ENCODE measurements at regions not wholly inside any gene's neighbourhood (a gene's known extent, or its start where the extent isn't known, plus 50 kb on each side); places are given as distances from the start of the nearest gene placed in this dataset.
"Not testable (repeated sequence)": the region's sequence is repeated elsewhere in the genome, so short reads cannot be mapped to it uniquely, and the experiment has no call there.

GRCh38 chr9:65403721-65404120 lies 118.7 kb upstream of the FOXD4L5 start:
- DNase-seq: no peak
- in situ Hi-C loops (cut with MboI; ENCODE audit: low pct_unique_long_range_greater_than_20kb, low sequenced_read_pairs): no loop called here

- in situ Hi-C loops (cut with MboI; ENCODE audit: low pct_unique_long_range_greater_than_20kb, low sequenced_read_pairs); DNase-seq: not testable (repeated sequence)
These were observed 118.1 kb upstream of the FOXD4L5 start for GRCh38 chr9:65403072-65403471.

GRCh38 chr9:65402206-65402870 lies 117.3 kb upstream of the FOXD4L5 start:
- in situ Hi-C loops (cut with MboI; ENCODE audit: low pct_unique_long_range_greater_than_20kb, low sequenced_read_pairs): not testable (repeated sequence)

GRCh38 chr9:65401456-65402045 lies 116.5 kb upstream of the FOXD4L5 start:
- in situ Hi-C loops (cut with MboI; ENCODE audit: low pct_unique_long_range_greater_than_20kb, low sequenced_read_pairs); DNase-seq: not testable (repeated sequence)

More at GRCh38 chr9:65402206-65402870, 117.3 kb upstream of the FOXD4L5 start:
- not testable (repeated sequence) for DNase-seq

GRCh38 chr9:65400886-65401285 lies 115.9 kb upstream of the FOXD4L5 start:
- in situ Hi-C loops (cut with MboI; ENCODE audit: low pct_unique_long_range_greater_than_20kb, low sequenced_read_pairs): no loop called here
- DNase-seq: no peak

- DNase-seq; in situ Hi-C loops (cut with MboI; ENCODE audit: low pct_unique_long_range_greater_than_20kb, low sequenced_read_pairs): not testable (repeated sequence)
These were observed 113.0 kb upstream of the FOXD4L5 start for GRCh38 chr9:65397763-65398719.

GRCh38 chr9:65397226-65397625 lies 112.2 kb upstream of the FOXD4L5 start:
- in situ Hi-C loops (cut with MboI; ENCODE audit: low pct_unique_long_range_greater_than_20kb, low sequenced_read_pairs); DNase-seq: not testable (repeated sequence)

GRCh38 chr9:65396601-65397000 lies 111.6 kb upstream of the FOXD4L5 start:
- DNase-seq; in situ Hi-C loops (cut with MboI; ENCODE audit: low pct_unique_long_range_greater_than_20kb, low sequenced_read_pairs): not testable (repeated sequence)

- in situ Hi-C loops (cut with MboI; ENCODE audit: low pct_unique_long_range_greater_than_20kb, low sequenced_read_pairs): not testable (repeated sequence)
These were observed 110.8 kb upstream of the FOXD4L5 start for GRCh38 chr9:65395789-65396188.

GRCh38 chr9:65395121-65395520 lies 110.1 kb upstream of the FOXD4L5 start:
- DNase-seq; in situ Hi-C loops (cut with MboI; ENCODE audit: low pct_unique_long_range_greater_than_20kb, low sequenced_read_pairs): not testable (repeated sequence)

More at GRCh38 chr9:65395789-65396188, 110.8 kb upstream of the FOXD4L5 start:
- DNase-seq: not testable (repeated sequence)

- DNase-seq; in situ Hi-C loops (cut with MboI; ENCODE audit: low pct_unique_long_range_greater_than_20kb, low sequenced_read_pairs): not testable (repeated sequence)
These were observed 108.3 kb upstream of the FOXD4L5 start for GRCh38 chr9:65393111-65393810.

- DNase-seq; in situ Hi-C loops (cut with MboI; ENCODE audit: low pct_unique_long_range_greater_than_20kb, low sequenced_read_pairs): not testable (repeated sequence)
These were observed 107.6 kb upstream of the FOXD4L5 start for GRCh38 chr9:65392611-65393010.

GRCh38 chr9:65389710-65390109 lies 104.7 kb upstream of the FOXD4L5 start:
- in situ Hi-C loops (cut with MboI; ENCODE audit: low pct_unique_long_range_greater_than_20kb, low sequenced_read_pairs); DNase-seq: not testable (repeated sequence)

- DNase-seq; in situ Hi-C loops (cut with MboI; ENCODE audit: low pct_unique_long_range_greater_than_20kb, low sequenced_read_pairs): not testable (repeated sequence)
These were observed 104.2 kb upstream of the FOXD4L5 start for GRCh38 chr9:65389216-65389615.

GRCh38 chr9:65386699-65387098 lies 101.7 kb upstream of the FOXD4L5 start:
- peak; percentile 70 for DNase-seq
- in situ Hi-C loops (cut with MboI; ENCODE audit: low pct_unique_long_range_greater_than_20kb, low sequenced_read_pairs): not testable (repeated sequence)

- DNase-seq; in situ Hi-C loops (cut with MboI; ENCODE audit: low pct_unique_long_range_greater_than_20kb, low sequenced_read_pairs): not testable (repeated sequence)
These were observed 101.2 kb upstream of the FOXD4L5 start for GRCh38 chr9:65386191-65386590.

GRCh38 chr9:65385655-65386024 lies 100.6 kb upstream of the FOXD4L5 start:
- DNase-seq; in situ Hi-C loops (cut with MboI; ENCODE audit: low pct_unique_long_range_greater_than_20kb, low sequenced_read_pairs): not testable (repeated sequence)

GRCh38 chr9:65384759-65385654 lies 100.0 kb upstream of the FOXD4L5 start:
- in situ Hi-C loops (cut with MboI; ENCODE audit: low pct_unique_long_range_greater_than_20kb, low sequenced_read_pairs); DNase-seq: not testable (repeated sequence)
